ENCODE measurements at regions not wholly inside any gene's neighbourhood (a gene's known extent, or its start where the extent isn't known, plus 50 kb on each side); places are given as distances from the start of the nearest gene placed in this dataset.

DNA sequence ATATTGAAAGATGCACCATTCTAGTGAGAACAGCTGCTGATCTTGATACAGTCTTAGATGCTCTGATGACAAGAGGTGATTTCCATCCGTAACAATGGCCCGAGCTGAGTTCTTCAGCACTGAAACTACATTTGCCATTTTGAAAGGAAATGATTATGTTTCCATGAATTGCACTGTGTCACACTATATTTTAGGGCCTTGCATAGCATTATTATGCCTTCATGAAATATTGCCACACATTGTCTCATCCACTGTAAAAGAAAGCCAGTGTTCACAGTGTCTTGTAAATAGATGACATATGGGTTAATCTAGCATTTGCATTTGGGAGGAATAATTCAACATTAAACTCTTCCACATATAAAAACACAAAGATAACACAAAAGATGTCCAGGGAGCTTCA lies 438.3 kb upstream of the PSMD7 start:
- no peaks in the 10 kb centered on the region for H3K9me3 ChIP-seq (ENCODE audit: control insufficient read depth, insufficient read depth, low read depth, low read length)
- H3K4me3 ChIP-seq (replicated peaks in 1 of 4; ENCODE audit: control extremely low read depth in 1 of 4, insufficient read depth in 1 of 4, low read depth in 3 of 4, low read length in 4 of 4) = no peak overlapping the region
- no peaks in the 10 kb centered on the region for H3K79me2 ChIP-seq (ENCODE audit: control insufficient read depth, insufficient read depth, low read length)
- no peaks in the 10 kb centered on the region for H3K4me1 ChIP-seq (ENCODE audit: control insufficient read depth, extremely low read depth, insufficient read depth, low read length)
- no peaks in the 10 kb centered on the region for H3K36me3 ChIP-seq (ENCODE audit: control insufficient read depth, insufficient read depth, low read length)
- H4K20me1 ChIP-seq (ENCODE audit: control insufficient read depth, extremely low read depth, insufficient read depth, low read length) = no peaks in the 10 kb centered on the region
- H3K27ac ChIP-seq (ENCODE audit: insufficient read depth, low read length) = no peak overlapping the region
- H2AFZ ChIP-seq (ENCODE audit: low read length) = no peak overlapping the region
- H3K9ac ChIP-seq (ENCODE audit: insufficient read depth, low read length) = no peak overlapping the region
- TF ChIP-seq, protein P1, sequence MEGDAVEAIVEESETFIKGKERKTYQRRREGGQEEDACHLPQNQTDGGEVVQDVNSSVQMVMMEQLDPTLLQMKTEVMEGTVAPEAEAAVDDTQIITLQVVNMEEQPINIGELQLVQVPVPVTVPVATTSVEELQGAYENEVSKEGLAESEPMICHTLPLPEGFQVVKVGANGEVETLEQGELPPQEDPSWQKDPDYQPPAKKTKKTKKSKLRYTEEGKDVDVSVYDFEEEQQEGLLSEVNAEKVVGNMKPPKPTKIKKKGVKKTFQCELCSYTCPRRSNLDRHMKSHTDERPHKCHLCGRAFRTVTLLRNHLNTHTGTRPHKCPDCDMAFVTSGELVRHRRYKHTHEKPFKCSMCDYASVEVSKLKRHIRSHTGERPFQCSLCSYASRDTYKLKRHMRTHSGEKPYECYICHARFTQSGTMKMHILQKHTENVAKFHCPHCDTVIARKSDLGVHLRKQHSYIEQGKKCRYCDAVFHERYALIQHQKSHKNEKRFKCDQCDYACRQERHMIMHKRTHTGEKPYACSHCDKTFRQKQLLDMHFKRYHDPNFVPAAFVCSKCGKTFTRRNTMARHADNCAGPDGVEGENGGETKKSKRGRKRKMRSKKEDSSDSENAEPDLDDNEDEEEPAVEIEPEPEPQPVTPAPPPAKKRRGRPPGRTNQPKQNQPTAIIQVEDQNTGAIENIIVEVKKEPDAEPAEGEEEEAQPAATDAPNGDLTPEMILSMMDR (conservative IDR thresholded peaks at IDR 0.05 in 1 of 2, IDR thresholded peaks at IDR 0.05 in 1 of 2; ENCODE audit: low read depth in 1 of 2, low read length in 2 of 2) = no peak
- no peak for TF ChIP-seq EZH2 (IDR thresholded peaks at IDR 0.05; ENCODE audit: low read length, missing control alignments)
- no peaks in the 10 kb centered on the region for H3K27me3 ChIP-seq (ENCODE audit: control insufficient read depth, insufficient read depth, low read length)
- H3K4me2 ChIP-seq (ENCODE audit: extremely low read depth, insufficient read depth, low read length) = no peak overlapping the region
- no peak for DNase-seq (ENCODE audit: low read depth in 2 of 2)

DNA sequence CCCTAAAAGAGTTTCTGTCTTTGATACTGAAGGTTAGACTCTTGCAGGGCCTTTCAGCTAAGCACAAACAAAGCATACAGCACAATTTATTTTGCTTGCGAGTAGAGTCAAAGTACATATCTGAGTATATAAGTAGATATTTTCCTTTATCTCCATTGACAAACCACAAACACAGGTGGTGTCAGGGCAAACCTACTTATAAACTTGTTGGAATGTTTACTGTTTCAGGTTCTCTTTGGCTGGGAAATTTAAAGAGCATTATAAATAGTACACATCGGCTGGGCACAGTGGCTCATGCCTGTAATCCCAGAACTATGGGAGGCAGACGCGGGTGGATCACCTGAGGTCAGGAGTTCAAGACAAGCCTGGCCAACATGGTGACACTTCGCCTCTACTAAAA lies 442.6 kb upstream of the PSMD7 start:
- Histone ChIP-seq H3K4me3 (replicated peaks in 1 of 4; ENCODE audit: control extremely low read depth in 1 of 4, insufficient read depth in 1 of 4, low read depth in 3 of 4, low read length in 4 of 4) (no peak overlapping the region), H3K4me1 (ENCODE audit: control insufficient read depth, extremely low read depth, insufficient read depth, low read length) (no peaks in the 10 kb centered on the region), H2AFZ (ENCODE audit: low read length) (no peak overlapping the region), H3K36me3 (ENCODE audit: control insufficient read depth, insufficient read depth, low read length) (no peaks in the 10 kb centered on the region), H3K27ac (ENCODE audit: insufficient read depth, low read length) (no peak overlapping the region), H3K4me2 (ENCODE audit: extremely low read depth, insufficient read depth, low read length) (no peak overlapping the region), H3K27me3 (ENCODE audit: control insufficient read depth, insufficient read depth, low read length) (no peaks in the 10 kb centered on the region), H4K20me1 (ENCODE audit: control insufficient read depth, extremely low read depth, insufficient read depth, low read length) (no peaks in the 10 kb centered on the region), H3K9ac (ENCODE audit: insufficient read depth, low read length) (no peak overlapping the region), H3K9me3 (ENCODE audit: control insufficient read depth, insufficient read depth, low read depth, low read length) (no peaks in the 10 kb centered on the region), H3K79me2 (ENCODE audit: control insufficient read depth, insufficient read depth, low read length) (no peaks in the 10 kb centered on the region)
- TF ChIP-seq, protein P1 (conservative IDR thresholded peaks at IDR 0.05 in 1 of 2, IDR thresholded peaks at IDR 0.05 in 1 of 2; ENCODE audit: low read depth in 1 of 2, low read length in 2 of 2) = no peak
- no peak for TF ChIP-seq EZH2 (IDR thresholded peaks at IDR 0.05; ENCODE audit: low read length, missing control alignments)
- no peak for DNase-seq (ENCODE audit: low read depth in 2 of 2)

DNA sequence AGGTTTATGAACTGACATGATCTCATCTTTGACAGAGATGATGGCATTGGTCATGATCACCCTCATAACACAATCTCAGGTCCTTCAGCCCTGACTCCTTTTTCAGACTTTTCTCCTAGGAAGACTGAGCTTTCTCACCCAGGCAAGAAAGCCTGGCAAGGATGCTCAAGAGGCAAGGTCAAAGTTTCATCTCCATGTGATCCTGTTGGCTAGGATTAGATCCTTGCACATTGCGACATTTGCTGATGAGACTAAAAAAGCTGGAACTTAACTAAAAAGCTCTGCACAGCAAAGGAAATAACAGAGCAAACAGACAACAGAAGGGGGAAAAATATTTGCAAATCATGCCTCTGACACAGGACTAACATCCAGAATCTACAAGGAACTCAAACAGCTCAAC lies 444.1 kb upstream of the PSMD7 start:
- Histone ChIP-seq H3K4me3 (replicated peaks in 1 of 4; ENCODE audit: control extremely low read depth in 1 of 4, insufficient read depth in 1 of 4, low read depth in 3 of 4, low read length in 4 of 4) (no peak overlapping the region), H3K79me2 (ENCODE audit: control insufficient read depth, insufficient read depth, low read length) (no peaks in the 10 kb centered on the region), H3K36me3 (ENCODE audit: control insufficient read depth, insufficient read depth, low read length) (no peaks in the 10 kb centered on the region), H3K9ac (ENCODE audit: insufficient read depth, low read length) (no peak overlapping the region), H3K27me3 (ENCODE audit: control insufficient read depth, insufficient read depth, low read length) (no peaks in the 10 kb centered on the region), H4K20me1 (ENCODE audit: control insufficient read depth, extremely low read depth, insufficient read depth, low read length) (no peaks in the 10 kb centered on the region), H3K4me1 (ENCODE audit: control insufficient read depth, extremely low read depth, insufficient read depth, low read length) (no peaks in the 10 kb centered on the region), H3K27ac (ENCODE audit: insufficient read depth, low read length) (no peak overlapping the region), H3K9me3 (ENCODE audit: control insufficient read depth, insufficient read depth, low read depth, low read length) (no peaks in the 10 kb centered on the region), H3K4me2 (ENCODE audit: extremely low read depth, insufficient read depth, low read length) (no peak overlapping the region), H2AFZ (ENCODE audit: low read length) (no peak overlapping the region)
- no peak for DNase-seq (ENCODE audit: low read depth in 2 of 2)
- no peak for TF ChIP-seq EZH2 (IDR thresholded peaks at IDR 0.05; ENCODE audit: low read length, missing control alignments)
- TF ChIP-seq, protein P1 (conservative IDR thresholded peaks at IDR 0.05 in 1 of 2, IDR thresholded peaks at IDR 0.05 in 1 of 2; ENCODE audit: low read depth in 1 of 2, low read length in 2 of 2) = no peak

All from fibroblast of lung (primary cell).